Mesendoderm (in vitro differentiated cells): ENCODE measurements at regions not wholly inside any gene's neighbourhood (a gene's known extent, or its start where the extent isn't known, plus 50 kb on each side); places are given as distances from the start of the nearest gene placed in this dataset.

Source experiments
- DNase-seq: peaks from one replicate; pipeline ENCODE4 v3.0.0; 2013
- H2AK5ac ChIP-seq: 2 replicates; pipeline ENCODE4 v1.6.1; 2013; ENCODE audit warnings: low read length, inconsistent platforms
- H2BK120ac ChIP-seq: 2 replicates; pipeline ENCODE4 v1.6.1; 2013; ENCODE audit warnings: low read depth, mild to moderate bottlenecking, low read length, moderate library complexity, mixed read lengths
- H2BK15ac ChIP-seq: replicated peaks from 2 replicates; pipeline ENCODE4 v1.6.1; 2013; ENCODE audit warnings: low read depth, mild to moderate bottlenecking, moderate library complexity
- H2BK5ac ChIP-seq: 2 replicates; pipeline ENCODE4 v1.6.1; 2013; ENCODE audit warnings: low read length, inconsistent platforms
- H3K18ac ChIP-seq: 2 replicates; pipeline ENCODE4 v1.6.1; 2013; ENCODE audit warnings: mild to moderate bottlenecking, low read length, mixed read lengths
- H3K23ac ChIP-seq: one replicate; pipeline ENCODE4 v1.6.1; 2013; ENCODE audit warnings: low read length
- H3K27ac ChIP-seq: 2 replicates; pipeline ENCODE4 v1.5.1; 2013; ENCODE audit warnings: low read depth, mild to moderate bottlenecking, inconsistent platforms, low read length, moderate library complexity
- H3K27me3 ChIP-seq: 2 replicates; pipeline ENCODE4 v1.6.1; 2013; ENCODE audit warnings: low read length, control low read depth, mild to moderate bottlenecking, inconsistent platforms; ENCODE audit not compliant: insufficient read depth, poor library complexity
- H3K36me3 ChIP-seq: 2 replicates; pipeline ENCODE4 v1.6.1; 2013; ENCODE audit warnings: low read length, inconsistent platforms; ENCODE audit not compliant: control insufficient read depth, insufficient read depth
- H3K4ac ChIP-seq: one replicate; pipeline ENCODE4 v1.6.1; 2013; ENCODE audit warnings: low read depth, mild to moderate bottlenecking, low read length, moderate library complexity
- H3K4me1 ChIP-seq: 2 replicates; pipeline ENCODE4 v1.6.1; 2013; ENCODE audit warnings: low read depth, low read length, inconsistent platforms; ENCODE audit not compliant: control insufficient read depth
- H3K4me2 ChIP-seq: 2 replicates; pipeline ENCODE4 v1.6.1; 2013; ENCODE audit warnings: low read length
- H3K4me3 ChIP-seq: 2 replicates; pipeline ENCODE4 v1.5.1; 2013; ENCODE audit warnings: mild to moderate bottlenecking, low read length
- H3K56ac ChIP-seq: one replicate; pipeline ENCODE4 v1.6.1; 2013; ENCODE audit warnings: low read length
- H3K79me1 ChIP-seq: 2 replicates; pipeline ENCODE4 v1.6.1; 2013; ENCODE audit warnings: low read length, inconsistent platforms
- H3K79me2 ChIP-seq: 2 replicates; pipeline ENCODE4 v1.6.1; 2013; ENCODE audit warnings: mild to moderate bottlenecking, low read length; ENCODE audit not compliant: control insufficient read depth, insufficient read depth
- H3K9ac ChIP-seq: 2 replicates; pipeline ENCODE4 v1.6.1; 2013; ENCODE audit warnings: low read length, inconsistent platforms
- H4K5ac ChIP-seq: one replicate; pipeline ENCODE4 v1.6.1; 2013; ENCODE audit warnings: low read length
- H4K8ac ChIP-seq: one replicate; pipeline ENCODE4 v1.6.1; 2013; ENCODE audit warnings: low read depth, mild to moderate bottlenecking, control low read depth, low read length, moderate library complexity
- WGBS: extraction: QIAGEN DNeasy Blood & Tissue Kit; methylation state at CpG from one replicate; pipeline ENCODE4 v1.1.7; 2013; ENCODE audit warnings: low lambda C conversion rate, missing lambda C conversion rate; ENCODE audit not compliant: insufficient coverage; ENCODE audit errors: extremely low coverage; 5-methylcytosine and 5-hydroxymethylcytosine counted together

DNA sequence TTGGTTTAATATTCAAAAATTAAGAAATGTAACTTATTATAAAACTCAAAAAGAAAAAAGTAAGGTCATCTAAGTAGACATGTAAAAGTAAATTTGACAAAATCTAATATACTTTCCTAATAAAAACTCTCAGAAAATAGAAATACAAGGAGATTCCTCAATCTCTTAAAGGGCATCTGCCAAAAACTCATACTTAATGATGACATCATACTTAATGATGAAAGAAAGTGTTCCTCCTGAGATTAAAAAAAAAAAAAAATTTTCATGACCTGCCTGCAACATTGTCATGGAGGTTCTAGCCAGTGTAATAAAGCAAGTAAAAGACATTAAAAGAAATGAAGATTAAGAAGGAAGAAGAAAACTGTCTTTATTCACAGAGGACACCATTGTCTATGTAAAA lies 325.7 kb upstream of the BTBD3 start:
- Histone ChIP-seq H4K8ac (no peak overlapping the region), H3K27ac (no peak overlapping the region), H3K9ac (no peak overlapping the region), H3K56ac (no peak overlapping the region), H2BK120ac (no peak overlapping the region), H3K18ac (no peak overlapping the region), H3K36me3 (no peaks in the 10 kb centered on the region), H3K27me3 (no peaks in the 10 kb centered on the region), H3K4me1 (no peaks in the 10 kb centered on the region), H2BK15ac (no peak overlapping the region), H3K79me2 (no peaks in the 10 kb centered on the region), H4K5ac (no peak overlapping the region), H3K4me3 (no peak overlapping the region), H3K79me1 (no peaks in the 10 kb centered on the region), H3K4me2 (no peak overlapping the region), H2AK5ac (no peak overlapping the region), H3K4ac (no peak overlapping the region), H2BK5ac (no peak overlapping the region), H3K23ac (no peak overlapping the region)
- DNase-seq: no peak

DNA sequence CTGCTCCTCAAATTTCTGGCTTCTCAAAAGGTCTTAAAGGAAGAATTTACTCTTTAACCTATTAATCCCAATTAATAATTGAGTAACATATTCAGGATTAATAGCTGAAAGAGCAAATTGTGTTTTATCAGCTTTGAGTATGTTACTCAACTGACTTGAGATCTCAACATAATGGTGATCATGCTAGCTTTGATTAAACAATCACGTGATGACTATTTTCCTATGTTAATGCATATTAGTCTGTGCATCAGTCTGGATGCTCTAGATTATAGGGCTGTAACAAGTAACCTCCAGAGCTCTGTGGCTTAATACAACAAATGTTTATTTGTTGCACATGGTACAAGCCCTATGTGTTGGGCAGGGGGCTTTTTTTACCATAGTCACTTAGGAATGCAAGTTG lies 313.4 kb upstream of the BTBD3 start:
- H3K9ac ChIP-seq: no peak overlapping the region
- H3K36me3 ChIP-seq: no peaks in the 10 kb centered on the region
- H3K27ac ChIP-seq: no peak overlapping the region
- no peak overlapping the region for H3K56ac ChIP-seq
- no peak overlapping the region for H2BK15ac ChIP-seq
- no peak overlapping the region for H4K8ac ChIP-seq
- no CpG with 5 or more reads among the region's 1 CpG for WGBS
- no peak overlapping the region for H4K5ac ChIP-seq
- no peak overlapping the region for H3K18ac ChIP-seq
- H3K4ac ChIP-seq: no peak overlapping the region
- H3K4me3 ChIP-seq: no peak overlapping the region
- no peaks in the 10 kb centered on the region for H3K79me2 ChIP-seq
- peaks cover 2% of the 10 kb centered on the region for H3K4me1 ChIP-seq
- no peak overlapping the region for H2BK5ac ChIP-seq
- H3K23ac ChIP-seq: no peak overlapping the region
- no peak for DNase-seq
- H2AK5ac ChIP-seq: no peak overlapping the region
- no peaks in the 10 kb centered on the region for H3K27me3 ChIP-seq
- no peak overlapping the region for H2BK120ac ChIP-seq
- H3K4me2 ChIP-seq: no peak overlapping the region
- no peaks in the 10 kb centered on the region for H3K79me1 ChIP-seq

DNA sequence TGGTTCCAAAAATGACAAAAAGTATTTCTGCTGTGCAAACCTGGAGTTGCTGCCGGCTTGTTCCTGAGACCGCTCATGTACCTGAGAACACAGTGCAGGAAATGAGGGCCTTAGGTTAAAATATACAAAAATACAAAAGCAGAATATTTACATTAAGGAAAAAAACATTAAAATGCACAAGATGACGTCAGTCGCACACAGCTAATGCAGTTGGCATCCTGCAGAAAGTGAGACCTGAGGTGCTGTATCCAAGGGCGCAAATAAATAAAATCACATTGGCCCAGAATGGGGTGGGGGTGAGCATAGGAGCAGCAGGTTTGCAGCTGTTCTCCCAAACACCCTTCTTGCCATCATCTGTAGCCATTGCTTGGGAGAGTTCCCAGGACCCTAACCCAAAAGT lies 310.6 kb upstream of the BTBD3 start:
- Histone ChIP-seq H3K18ac (no peak overlapping the region), H3K56ac (no peak overlapping the region), H2BK120ac (no peak overlapping the region), H3K4me3 (no peak overlapping the region), H3K79me1 (no peaks in the 10 kb centered on the region), H3K27me3 (no peaks in the 10 kb centered on the region), H4K8ac (no peak overlapping the region), H3K79me2 (no peaks in the 10 kb centered on the region), H2AK5ac (no peak overlapping the region), H3K36me3 (no peaks in the 10 kb centered on the region), H3K4me1 (peaks cover 2% of the 10 kb centered on the region), H4K5ac (no peak overlapping the region), H3K9ac (no peak overlapping the region), H3K4me2 (no peak overlapping the region), H3K27ac (no peak overlapping the region), H2BK5ac (no peak overlapping the region), H2BK15ac (no peak overlapping the region), H3K4ac (no peak overlapping the region), H3K23ac (no peak overlapping the region)
- WGBS: no CpG with 5 or more reads among the region's 5 CpGs
- DNase-seq: no peak

DNA sequence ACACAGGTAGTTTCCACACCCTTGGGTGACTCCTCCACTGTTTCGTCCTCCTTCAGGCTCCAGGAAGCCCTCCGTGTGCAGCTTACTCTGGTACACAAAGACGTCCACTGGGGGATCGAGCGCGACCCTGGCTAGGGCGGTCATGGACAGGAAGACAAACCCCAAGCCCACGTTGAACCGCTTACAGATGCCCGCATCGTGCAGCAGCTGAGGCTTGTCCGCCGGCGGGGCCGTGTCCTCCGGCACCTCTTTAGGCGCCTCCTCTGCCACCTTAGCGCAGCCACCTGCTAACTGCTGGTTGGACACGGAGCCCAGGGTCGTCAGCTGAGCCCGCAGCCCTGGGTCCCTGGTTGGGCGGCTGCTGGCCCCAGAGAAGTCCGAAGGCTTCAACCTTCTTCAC lies 309.0 kb upstream of the BTBD3 start:
- no peak for DNase-seq
- Histone ChIP-seq H3K27me3 (no peaks in the 10 kb centered on the region), H3K4ac (no peak overlapping the region), H3K56ac (no peak overlapping the region), H2BK15ac (no peak overlapping the region), H2AK5ac (no peak overlapping the region), H3K27ac (no peak overlapping the region), H3K36me3 (no peaks in the 10 kb centered on the region), H3K4me3 (no peak overlapping the region), H2BK5ac (no peak overlapping the region), H3K9ac (no peak overlapping the region), H3K18ac (no peak overlapping the region), H3K4me2 (no peak overlapping the region), H3K79me2 (no peaks in the 10 kb centered on the region), H2BK120ac (no peak overlapping the region), H4K8ac (no peak overlapping the region), H3K4me1 (no peaks in the 10 kb centered on the region), H3K79me1 (no peaks in the 10 kb centered on the region), H4K5ac (no peak overlapping the region), H3K23ac (no peak overlapping the region)
- WGBS: no CpG with 5 or more reads among the region's 23 CpGs

DNA sequence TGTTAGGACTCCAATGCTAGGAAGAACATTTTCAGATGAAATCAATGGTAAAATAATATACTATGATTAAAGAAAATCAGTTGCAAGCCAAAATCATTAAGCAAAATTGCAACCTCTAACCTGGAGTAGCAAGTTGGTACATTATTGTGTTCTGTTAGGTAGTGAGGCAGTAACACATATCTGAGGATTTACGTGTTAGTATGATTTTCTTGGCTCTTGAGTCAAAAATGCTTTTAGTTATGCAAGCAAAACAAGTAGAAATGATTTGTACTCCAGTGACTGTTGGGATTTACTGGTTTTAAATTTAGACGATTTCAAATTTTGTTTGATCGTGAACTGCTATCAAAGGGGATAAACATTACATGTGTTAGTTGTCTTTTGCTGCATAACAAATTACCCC lies 293.0 kb upstream of the BTBD3 start:
- Histone ChIP-seq H3K27me3 (no peaks in the 10 kb centered on the region), H2BK15ac (no peak overlapping the region), H3K18ac (no peak overlapping the region), H3K4me3 (no peak overlapping the region), H2BK120ac (no peak overlapping the region), H3K79me2 (no peaks in the 10 kb centered on the region), H4K5ac (no peak overlapping the region), H3K23ac (no peak overlapping the region), H3K27ac (no peak overlapping the region), H3K4me2 (no peak overlapping the region), H4K8ac (no peak overlapping the region), H3K9ac (no peak overlapping the region), H3K36me3 (no peaks in the 10 kb centered on the region), H2BK5ac (no peak overlapping the region), H3K4ac (no peak overlapping the region), H3K4me1 (no peaks in the 10 kb centered on the region), H3K79me1 (no peaks in the 10 kb centered on the region), H3K56ac (no peak overlapping the region), H2AK5ac (no peak overlapping the region)
- no peak for DNase-seq
- WGBS: no CpG with 5 or more reads among the region's 3 CpGs

DNA sequence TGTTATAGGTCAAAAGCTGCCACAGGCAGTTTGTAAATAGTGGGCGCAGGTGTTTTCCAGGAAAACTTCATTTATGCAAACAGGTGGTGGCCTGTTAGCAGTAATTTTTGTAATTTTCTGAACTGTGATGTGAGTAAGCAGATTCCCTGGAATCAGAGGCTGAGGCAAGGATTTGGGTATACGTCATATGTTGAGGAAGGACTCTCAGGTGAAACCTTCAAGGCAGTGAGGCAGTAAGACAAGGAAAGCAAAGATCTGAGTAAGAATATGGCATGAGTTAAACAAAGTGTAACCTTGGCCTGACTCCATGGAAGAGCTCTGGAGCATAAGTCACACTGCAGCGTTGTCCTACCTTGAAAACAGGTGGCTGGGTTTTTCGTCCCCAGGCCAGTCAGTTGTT lies 291.1 kb upstream of the BTBD3 start:
- H3K9ac ChIP-seq: no peak overlapping the region
- DNase-seq: no peak
- H3K79me2 ChIP-seq: no peaks in the 10 kb centered on the region
- H3K18ac ChIP-seq: no peak overlapping the region
- H3K27ac ChIP-seq: no peak overlapping the region
- no peak overlapping the region for H3K4me2 ChIP-seq
- WGBS: no CpG with 5 or more reads among the region's 4 CpGs
- H3K4me3 ChIP-seq: no peak overlapping the region
- H3K79me1 ChIP-seq: no peaks in the 10 kb centered on the region
- H3K23ac ChIP-seq: no peak overlapping the region
- H3K36me3 ChIP-seq: no peaks in the 10 kb centered on the region
- H3K4me1 ChIP-seq: no peaks in the 10 kb centered on the region
- no peak overlapping the region for H4K8ac ChIP-seq
- H3K56ac ChIP-seq: no peak overlapping the region
- H3K27me3 ChIP-seq: no peaks in the 10 kb centered on the region
- H2BK15ac ChIP-seq: no peak overlapping the region
- no peak overlapping the region for H2BK120ac ChIP-seq
- no peak overlapping the region for H3K4ac ChIP-seq
- H2AK5ac ChIP-seq: no peak overlapping the region
- H2BK5ac ChIP-seq: no peak overlapping the region
- H4K5ac ChIP-seq: no peak overlapping the region
